DMS153 (cell line): ENCODE measurements at regions not wholly inside any gene's neighbourhood (a gene's known extent, or its start where the extent isn't known, plus 50 kb on each side); places are given as distances from the start of the nearest gene placed in this dataset.

Source experiments
- DNase-seq: peaks from one replicate; lab custom pipeline; 2025; lab: John Stamatoyannopoulos, UW

- no peak for DNase-seq
Observed at GRCh38 chr7:121450631-121451198, 54.6 kb upstream of the FAM3C start.

GRCh38 chr7:121449735-121450240, 53.7 kb upstream of the FAM3C start:
- DNase-seq = no peak

- DNase-seq = no peak
Observed at GRCh38 chr7:121449329-121449728, 53.2 kb upstream of the FAM3C start.

- no peak for DNase-seq
Observed at GRCh38 chr7:121448429-121448828, 52.3 kb upstream of the FAM3C start.

- no peak for DNase-seq
Observed at GRCh38 chr7:121447911-121448300, 51.8 kb upstream of the FAM3C start.

GRCh38 chr7:121447243-121447910, 51.3 kb upstream of the FAM3C start:
- DNase-seq = no peak

GRCh38 chr7:121446526-121446925, 50.4 kb upstream of the FAM3C start:
- DNase-seq = no peak
